Stimulated activated CD4-positive, alpha-beta T cell treated with anti-CD3 and anti-CD28 coated beads, Interleukin-4, amount 100 ng/mL, for 24 hours (primary cell): ENCODE measurements at regions not wholly inside any gene's neighbourhood (a gene's known extent, or its start where the extent isn't known, plus 50 kb on each side); places are given as distances from the start of the nearest gene placed in this dataset.

Experiments
- DNase-seq: peaks from one replicate; pipeline ENCODE4 v3.0.0-alpha.2; 2020

DNA sequence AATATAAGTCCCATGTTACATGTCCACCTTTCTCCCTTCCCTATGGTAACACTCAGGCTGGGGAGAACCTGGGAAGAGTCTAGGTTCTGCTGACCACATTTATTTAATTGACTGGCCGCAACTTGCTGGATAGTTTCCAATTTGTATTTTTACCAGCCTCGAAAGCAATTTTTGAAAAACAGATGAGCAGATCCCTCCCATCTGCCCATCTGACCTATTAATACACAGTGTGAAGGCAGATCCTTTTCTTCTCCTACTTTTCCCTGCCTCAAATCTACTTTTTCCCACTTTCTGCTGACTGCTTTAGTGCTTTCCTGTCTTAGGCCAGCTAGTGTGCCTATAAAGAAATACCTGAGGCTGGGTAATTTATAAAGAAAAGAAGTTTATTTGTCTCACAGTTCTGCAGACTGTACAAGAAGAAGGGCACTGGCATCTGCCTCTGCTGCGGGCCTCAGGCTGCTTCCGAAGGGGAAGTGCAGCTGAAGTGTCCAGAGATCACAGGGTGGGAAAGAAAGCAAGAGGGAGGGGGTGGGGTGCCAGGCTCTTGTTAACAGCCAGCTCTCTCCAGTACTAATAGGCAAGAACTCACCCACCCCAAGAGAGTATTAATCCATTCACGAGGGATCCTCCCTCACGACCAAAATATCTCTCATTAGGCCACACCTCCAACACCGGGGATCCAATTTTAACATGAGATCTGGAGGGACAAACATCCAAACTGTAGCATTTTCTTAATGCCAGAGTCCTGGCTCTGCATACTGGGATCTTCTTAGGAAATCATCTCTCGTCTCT is 336.0 kb upstream of the IGFBP3 start:
- no peak for DNase-seq

DNA sequence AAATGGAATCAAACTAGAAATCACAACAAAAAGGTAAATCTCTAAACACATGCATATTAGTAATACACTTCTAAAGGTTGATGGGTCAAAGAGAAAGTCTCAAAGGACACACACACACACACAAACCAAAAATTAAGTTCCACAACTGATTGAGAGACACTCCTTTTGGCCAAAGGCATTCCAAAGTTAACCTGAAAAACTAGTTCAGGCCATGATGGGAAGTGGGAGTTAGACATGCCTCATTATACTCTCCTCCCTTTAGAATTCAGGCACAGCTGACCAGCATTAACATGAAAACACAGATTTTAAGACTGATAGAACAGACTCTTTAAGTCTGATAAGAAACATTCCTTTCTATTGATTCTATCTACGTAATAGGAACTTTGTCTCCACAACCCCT is 332.4 kb upstream of the IGFBP3 start:
- DNase-seq = no peak

DNA sequence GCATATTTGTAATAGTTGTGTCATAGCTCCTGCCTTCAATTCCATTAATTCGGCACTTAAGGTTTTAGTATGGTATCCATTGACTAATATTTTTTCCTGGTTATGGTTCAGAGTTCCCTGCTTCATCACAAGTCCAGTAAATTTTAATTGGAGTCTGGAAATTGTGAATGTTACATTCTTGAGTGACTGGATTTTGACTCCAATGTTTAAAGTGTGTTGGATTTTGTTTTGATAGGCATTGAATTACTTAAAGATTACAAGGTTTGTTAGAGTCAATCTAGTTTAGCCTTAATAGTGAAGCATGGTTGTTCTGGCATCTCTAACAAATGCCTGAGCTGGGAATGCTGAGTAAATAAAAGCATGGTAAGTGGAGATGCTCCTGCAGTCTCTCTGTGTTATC is 326.6 kb upstream of the IGFBP3 start:
- DNase-seq = no peak

DNA sequence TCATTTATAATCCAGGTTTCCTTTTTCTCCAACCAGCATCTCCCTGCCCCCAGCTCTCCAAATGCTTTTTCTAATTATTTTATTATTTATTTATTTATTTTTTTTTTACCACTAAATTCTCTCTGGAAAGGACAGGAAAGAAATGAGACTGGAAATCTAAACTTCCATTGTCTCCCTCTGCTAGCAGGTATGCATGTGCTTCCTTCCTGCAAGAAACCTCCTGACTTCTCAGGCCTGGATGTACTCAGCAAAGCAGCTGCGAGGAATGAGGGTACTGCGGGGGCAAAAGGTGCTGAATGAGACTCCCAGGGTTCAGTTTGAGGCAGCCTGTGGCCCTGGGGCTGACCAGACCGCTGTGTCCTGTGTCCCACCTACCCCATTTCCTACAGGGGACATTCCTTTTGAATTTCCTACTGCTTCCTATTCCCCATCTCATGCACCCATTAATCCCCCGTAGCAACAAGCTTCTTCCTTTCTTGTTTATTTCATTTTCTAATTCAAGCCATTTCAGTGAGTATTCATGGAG is 324.6 kb upstream of the IGFBP3 start:
- no peak for DNase-seq

DNA sequence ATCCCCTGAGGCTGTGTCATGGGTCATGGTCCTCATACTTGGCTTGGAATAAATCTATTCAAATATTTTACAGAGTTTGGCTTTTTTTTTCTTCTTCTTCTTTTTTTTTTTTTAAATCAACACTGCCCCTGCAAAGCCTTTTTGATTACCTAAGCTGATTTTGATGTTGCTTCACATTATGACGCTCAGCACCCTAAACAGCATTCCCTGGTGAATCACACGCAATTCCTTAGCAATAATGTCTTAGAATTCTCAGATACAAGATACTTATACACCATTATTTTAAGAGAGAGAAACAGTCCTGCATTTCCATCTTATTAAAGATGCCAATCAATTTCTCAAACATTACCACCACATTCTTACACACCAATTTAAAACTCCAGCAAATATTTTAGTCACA is 323.7 kb upstream of the IGFBP3 start:
- DNase-seq = no peak

DNA sequence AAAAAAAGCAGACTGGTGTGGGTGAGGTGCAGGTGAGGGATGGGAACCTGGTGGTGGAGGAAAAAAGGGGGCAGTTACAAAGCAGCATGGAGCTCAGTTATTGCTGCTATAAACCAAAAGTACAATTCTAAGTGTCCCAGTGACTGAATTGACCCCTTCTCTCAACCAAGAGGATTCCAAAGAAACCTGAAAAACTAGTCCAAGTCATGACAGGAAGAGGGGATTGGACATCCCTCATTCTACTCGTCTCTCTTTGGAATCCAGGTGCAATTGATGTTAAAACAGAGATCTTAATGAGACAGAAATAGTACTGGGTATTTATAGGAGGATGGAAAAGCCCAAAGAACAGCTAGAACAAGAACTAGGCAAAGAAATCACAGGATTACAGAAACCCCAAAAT is 322.3 kb upstream of the IGFBP3 start:
- no peak for DNase-seq

DNA sequence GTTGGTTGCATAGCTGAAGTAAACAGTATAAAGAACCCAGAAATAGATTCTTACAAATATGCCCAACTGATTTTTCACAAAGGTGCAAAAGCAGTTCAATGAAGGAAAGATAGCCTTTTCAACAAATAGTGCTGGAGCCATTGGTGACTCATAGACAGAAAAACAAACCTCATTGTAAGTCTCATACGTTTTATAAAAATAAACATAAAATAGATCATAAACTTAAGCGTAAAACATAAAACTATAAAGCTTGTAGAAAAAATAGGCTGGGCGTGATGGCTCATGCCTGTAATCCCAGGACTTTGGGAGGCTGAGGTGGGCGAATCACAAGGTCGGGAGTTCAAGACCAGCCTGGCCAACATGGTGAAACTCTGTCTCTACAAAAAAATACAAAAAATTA is 318.8 kb upstream of the IGFBP3 start:
- no peak for DNase-seq

DNA sequence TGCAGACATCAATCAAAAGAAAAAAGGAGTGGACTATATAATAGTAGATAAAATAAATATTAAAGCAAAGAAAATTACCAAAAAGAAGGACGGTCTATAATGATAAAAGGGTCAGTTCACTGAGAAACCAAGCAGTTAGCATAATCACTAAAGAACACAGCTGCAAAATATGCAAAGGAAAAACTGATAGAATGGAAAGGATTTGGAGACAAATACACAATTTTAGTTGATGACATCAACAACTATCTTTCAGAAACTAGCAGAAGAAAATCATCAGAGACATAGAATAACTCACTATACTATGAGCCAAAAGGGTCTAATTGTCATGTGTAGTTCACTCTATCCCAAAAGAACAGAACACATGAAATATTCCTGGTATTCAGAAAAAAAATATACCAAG is 316.4 kb upstream of the IGFBP3 start:
- DNase-seq = no peak

DNA sequence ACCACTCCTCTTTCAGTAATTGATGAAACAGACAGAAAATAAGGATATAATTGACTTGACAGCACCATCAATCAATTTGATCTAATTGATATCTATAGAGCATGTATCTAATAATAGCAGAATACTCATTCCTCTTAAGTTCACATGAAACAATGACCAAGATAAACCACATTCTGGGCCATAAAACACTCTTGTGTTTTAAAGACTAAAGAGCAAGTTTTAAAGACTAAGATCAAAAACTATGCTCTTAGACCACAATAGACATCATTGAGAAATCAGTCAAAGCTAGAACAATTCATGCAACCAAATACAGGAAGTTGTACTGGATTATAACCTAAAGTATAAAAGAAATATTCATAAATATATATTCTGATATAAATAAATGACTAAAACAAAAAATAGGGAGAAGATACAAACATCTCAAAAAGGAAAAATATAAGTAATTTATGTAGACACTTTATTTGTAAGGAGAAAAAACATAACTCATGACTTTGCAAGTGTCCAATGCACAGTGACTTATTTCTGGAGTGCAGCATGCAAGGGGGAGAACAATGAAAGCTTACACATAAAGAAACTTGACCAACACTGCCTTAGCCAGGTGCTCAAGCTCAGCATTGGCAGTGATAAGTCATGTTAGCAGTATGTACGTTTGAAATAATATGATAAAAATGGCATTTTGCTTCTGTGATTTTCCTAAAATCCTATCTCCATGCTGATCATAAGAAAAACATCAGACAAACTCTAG is 312.7 kb upstream of the IGFBP3 start:
- DNase-seq = no peak

DNA sequence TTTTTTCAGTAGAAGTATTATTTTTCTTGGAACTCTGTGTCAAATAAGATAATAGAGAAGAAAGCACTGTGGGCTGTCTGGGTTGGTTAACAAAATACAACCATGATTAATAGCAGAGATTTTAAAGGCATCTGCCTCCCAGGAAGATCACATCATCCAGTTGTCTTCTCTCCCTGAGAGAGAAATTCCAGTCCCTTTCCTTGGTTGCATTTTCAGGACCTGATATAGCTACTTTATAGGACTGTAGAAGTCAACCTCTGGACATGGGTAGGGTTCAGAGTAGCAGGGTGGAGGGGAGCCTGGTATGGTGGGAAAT is 309.9 kb upstream of the IGFBP3 start:
- no peak for DNase-seq

DNA sequence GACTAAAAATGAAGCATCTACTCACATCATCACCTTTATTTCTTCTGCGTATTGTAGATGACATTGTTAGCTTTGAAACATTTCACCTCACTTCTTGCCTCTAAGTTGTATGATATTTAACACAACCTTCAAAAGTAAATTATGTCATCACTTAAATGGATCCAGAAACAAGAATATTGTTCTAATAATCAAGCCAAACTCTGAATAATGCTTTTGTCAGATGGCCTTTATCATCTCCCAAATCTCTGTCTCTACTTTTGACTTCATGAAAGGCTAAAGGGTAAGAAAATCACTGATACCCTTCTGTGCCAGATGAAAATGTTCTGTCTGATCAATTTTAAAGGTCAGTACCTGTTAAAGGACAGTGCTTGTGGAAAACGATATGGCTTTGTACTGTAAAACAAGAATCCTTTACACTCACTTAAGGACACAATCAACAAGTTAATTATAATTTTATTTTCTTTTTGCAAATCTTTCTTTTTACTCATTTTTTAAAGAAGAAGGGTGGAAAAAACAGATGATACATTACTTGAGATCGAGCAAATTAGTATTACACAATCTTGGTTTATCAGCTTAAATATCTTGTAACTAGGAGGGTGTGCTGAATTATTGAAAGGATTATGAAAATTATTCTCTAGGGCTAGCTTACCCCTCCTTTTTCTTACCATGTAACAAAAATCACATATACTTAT is 309.4 kb upstream of the IGFBP3 start:
- no peak for DNase-seq

DNA sequence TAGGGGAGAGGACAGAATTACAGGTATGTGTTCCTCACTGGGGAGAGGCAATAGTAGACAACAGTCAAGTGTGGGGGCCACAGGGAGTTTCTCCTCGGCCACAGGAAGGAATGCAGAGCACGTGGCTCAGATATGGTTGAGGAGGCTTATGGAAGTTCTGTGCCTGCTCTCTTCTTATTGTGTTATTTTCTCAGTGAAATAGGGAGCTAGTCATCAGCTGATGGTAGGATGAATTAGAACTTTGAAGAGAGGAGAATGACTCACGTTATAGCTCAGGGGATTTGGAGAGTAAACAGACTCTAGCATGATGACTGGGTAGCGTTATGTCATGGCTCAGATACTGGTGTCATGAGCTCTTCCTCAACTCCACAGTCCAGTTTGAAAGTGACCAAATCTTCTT is 308.3 kb upstream of the IGFBP3 start:
- DNase-seq = no peak

DNA sequence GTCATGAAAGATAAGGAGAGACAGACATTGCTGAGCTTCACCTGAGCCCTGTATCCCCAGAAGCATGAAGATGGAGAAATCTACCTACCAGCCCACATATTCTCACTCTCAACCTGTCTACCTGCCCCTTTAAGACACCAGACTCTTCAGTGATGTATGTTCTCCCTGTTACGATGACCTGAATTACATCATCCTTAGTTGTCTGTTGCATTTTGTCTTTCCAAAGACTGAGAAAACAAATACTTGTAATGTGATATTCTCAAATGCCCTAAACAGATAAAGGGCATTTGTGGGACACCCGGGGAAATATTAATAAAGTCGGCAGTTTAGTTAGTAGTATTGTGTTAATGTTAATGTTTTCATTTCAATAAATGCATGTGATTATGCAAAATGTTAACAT is 305.8 kb upstream of the IGFBP3 start:
- DNase-seq = no peak

DNA sequence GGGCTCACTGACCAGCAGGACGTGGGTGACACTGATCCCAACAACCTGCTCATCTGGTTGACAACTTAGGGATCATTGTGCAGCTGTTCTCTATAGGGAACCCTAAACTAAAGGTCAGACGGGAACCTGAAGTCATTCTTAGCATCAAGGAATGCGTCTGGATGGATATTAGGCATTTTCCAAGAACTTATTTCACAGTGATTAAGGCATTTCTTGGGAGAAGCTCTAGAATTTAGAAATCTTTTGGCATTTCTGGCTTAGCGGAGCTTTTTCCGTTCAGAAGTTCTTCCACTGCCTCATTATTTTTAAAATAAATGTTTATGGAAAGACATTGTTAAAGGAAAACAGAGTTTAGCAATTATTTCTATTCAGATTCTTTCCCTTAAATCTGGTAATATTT is 303.3 kb upstream of the IGFBP3 start:
- no peak for DNase-seq

DNA sequence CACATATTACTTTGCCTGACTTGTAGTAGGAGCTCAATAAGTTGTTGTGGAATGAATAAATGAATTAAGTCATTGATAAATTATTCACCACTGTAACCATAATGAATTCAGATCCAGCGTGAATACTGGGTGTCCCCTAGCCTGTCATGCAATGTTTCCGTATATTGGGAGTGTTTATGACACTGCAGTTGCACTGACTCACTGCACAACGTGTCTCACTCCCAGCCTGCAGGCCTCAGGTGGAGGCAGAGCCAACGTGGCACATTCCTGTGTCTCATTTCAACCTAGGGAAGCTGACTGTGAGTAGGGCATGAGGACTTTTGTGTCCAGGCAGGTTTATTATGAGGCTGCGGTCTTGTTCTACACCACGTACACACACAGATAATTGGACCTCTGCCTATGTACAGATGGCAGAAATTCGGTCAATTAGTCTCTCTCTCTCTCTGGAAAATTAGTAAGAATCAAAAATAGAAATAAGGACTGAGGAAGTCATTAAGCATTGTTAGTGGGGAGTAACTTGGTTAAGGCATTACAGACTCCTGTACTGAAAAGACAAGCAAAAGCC is 299.1 kb upstream of the IGFBP3 start:
- no peak for DNase-seq

DNA sequence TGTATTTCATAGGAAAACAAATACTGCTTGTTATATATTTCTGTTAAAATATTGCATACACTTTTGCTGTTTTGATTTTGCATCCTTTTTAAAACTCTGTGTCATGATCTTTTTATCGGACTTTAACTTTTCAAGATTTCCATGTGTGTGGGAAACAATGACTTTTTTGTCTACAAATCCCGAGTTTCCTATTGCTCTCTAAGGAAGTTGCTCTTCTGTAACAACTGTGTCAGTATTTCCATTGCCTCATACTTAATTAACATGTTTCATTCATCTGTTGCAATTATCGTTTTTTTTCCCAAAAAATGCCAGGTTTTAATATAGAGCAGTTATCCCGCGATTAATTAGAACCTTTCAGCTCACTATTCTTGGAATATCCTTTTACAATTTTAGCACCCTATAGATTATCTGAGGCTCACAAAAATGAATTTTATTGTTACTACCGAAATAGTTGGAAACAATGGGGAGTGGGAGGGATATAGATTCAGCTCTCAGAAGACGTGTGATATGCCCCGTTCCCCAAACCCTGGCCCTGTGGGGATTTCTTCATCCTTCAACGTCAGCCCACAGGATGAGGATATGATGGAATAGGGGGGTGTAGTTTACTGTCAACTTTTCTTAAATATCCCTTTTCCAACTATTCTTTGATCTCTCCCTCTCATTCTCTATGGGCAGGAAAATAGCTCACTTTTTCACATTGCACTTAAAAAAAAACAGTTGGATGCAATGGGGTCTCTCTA is 297.6 kb upstream of the IGFBP3 start:
- DNase-seq = no peak

DNA sequence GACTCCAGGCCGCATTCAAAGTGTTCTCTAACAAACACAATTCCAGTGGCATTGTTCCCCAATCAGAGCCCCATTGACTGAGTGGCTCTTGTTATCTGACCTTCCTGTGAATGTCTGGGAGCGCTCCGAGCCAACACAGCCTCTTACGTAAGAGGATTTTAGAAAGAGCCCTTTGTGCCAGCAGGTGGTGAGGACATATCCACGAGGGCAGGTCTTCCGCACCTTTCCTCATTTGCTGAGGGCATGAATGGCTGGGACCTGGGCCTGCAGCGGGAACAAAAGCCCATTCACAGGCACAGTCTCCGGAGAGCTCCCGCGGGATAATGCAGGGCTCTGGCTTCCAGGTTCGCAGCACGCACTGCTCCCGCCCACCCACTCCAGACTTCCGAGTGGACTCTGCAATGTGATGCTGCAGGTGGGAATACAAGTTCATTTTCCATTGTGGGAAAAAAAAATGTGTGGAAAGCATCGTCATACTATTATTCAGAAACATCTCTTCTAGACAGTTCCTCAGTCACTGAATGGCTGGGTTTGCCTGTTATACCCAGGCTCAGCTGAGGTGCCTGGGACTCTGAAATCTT is 295.0 kb upstream of the IGFBP3 start:
- no peak for DNase-seq

DNA sequence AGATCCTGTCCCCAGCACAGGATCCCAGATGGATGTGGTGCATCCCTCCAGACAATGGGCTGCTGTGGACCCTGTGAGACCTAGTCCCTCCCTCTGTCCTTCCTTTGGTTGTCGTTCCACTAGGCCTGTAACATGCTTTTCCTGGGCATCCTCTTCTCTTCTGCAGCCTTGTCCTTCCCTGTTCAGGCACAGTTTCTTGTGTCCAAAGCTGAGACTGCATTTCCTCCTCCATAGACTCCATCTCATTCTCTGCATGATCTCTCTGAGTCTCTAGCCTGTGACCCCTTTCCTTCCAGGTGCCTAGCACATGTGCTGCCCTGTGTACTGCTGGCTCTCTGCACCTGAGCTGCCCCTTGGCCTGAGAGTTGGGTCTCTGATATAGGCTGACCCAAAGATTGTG is 293.5 kb upstream of the IGFBP3 start:
- no peak for DNase-seq

DNA sequence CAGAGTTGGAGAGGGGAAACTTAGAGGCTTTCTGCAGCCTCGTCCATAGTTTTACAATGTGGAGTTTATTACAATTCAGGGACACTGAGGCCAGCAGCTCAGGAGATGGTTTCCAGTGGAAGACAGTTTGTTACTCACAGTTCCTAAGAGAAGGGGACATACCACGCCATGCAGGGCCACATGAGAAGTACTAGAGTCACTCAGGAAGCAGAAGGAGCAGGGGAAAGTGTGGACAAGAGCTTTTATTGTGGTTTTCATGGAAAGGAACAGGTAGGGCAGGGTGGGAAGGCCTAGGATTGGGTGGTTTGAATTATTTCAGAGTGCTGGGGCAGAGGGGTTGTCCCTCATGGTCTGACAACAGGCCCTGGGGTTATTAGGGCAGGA is 292.1 kb upstream of the IGFBP3 start:
- DNase-seq = no peak

DNA sequence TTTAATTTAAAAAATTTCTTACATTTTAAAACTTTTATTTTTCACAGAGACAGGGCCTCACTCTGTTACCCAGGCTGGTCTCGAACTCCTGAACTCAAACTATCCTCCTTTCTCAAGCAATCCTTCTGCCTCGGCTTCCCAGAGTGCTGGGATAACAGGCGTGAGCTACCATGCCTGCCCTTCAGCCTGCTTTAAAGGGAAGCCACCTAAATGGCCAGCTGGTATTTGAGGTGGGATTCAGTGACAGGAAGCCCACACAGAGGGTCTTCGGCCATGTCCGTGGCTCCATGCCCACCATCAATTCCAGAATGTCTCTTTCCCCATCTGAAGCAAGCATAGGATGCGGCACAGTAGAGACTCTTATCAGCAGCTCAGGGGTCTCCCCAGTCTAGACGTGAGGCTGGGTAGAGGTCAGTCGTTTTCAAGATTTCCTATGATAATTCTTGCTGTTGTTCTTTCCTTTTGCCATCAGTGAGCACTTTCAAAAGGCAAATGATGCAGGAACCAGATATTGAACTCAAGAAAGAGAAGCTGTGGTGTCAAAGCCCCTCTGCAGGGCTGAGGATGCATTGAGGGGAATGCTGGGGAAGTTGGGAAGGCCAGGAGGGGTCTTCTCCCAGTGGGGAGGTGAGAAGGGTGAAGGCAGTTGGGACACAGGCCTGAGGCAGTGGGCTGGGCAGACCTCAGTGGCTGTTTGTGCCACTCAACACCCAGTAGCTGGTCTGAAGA is 291.5 kb upstream of the IGFBP3 start:
- DNase-seq = no peak

DNA sequence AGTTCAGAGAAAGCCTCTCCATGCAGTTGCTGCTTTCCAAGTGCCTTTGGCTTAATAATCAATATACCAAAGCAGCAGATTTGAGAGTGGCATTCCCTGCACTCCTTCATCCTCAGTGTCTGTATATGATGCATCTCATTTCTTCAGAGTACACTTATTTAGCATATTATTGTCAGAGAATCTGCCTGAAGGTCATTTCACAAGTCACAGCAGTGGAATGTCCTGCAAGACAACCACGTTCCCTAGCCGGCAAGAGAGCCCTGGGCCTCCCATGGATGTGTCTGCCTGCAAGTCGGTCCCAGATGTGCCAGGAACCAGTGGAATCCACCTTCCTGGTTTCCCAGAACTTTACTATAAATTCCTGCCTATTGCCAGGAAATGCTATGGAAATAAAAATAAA is 289.4 kb upstream of the IGFBP3 start:
- DNase-seq = no peak
